DLD1 (cell line): ENCODE measurements at regions not wholly inside any gene's neighbourhood (a gene's known extent, or its start where the extent isn't known, plus 50 kb on each side); places are given as distances from the start of the nearest gene placed in this dataset.
"Not testable (repeated sequence)": the region's sequence is repeated elsewhere in the genome, so short reads cannot be mapped to it uniquely, and the experiment has no call there.

Experiments used
- in situ Hi-C: cut with HindIII; loops from 2 replicates; pipeline ENCODE4 v1.10.0; 2017; ENCODE audit warnings: low sequenced_read_pairs

GRCh38 chr18:77369644-77370043 lies 120.0 kb downstream of the GALR1 start:
- in situ Hi-C loops: no loop called here

- in situ Hi-C loops: no loop called here
Measured at GRCh38 chr18:77373730-77374445, 124.2 kb downstream of the GALR1 start.

GRCh38 chr18:77374446-77374805 lies 124.8 kb downstream of the GALR1 start:
- in situ Hi-C loops: no loop called here

- in situ Hi-C loops: no loop called here
Measured at GRCh38 chr18:77376043-77376732, 126.5 kb downstream of the GALR1 start.

GRCh38 chr18:77376733-77377094 lies 127.1 kb downstream of the GALR1 start:
- in situ Hi-C loops: no loop called here

- in situ Hi-C loops: no loop called here
Measured at GRCh38 chr18:77377813-77378212, 128.2 kb downstream of the GALR1 start.

GRCh38 chr18:77379976-77380509 lies 130.4 kb downstream of the GALR1 start:
- in situ Hi-C loops: no loop called here

- in situ Hi-C loops: no loop called here
Measured at GRCh38 chr18:77380695-77381094, 131.0 kb downstream of the GALR1 start.

- in situ Hi-C loops: no loop called here
Measured at GRCh38 chr18:77392321-77392720, 142.7 kb downstream of the GALR1 start.

GRCh38 chr18:77393519-77393918 lies 143.9 kb downstream of the GALR1 start:
- in situ Hi-C loops: no loop called here

- in situ Hi-C loops: no loop called here
Measured at GRCh38 chr18:77395953-77396352, 146.3 kb downstream of the GALR1 start.

GRCh38 chr18:77397056-77397455 lies 147.4 kb downstream of the GALR1 start:
- in situ Hi-C loops: no loop called here

- in situ Hi-C loops: no loop called here
Measured at GRCh38 chr18:77397617-77398016, 148.0 kb downstream of the GALR1 start.

- in situ Hi-C loops: no loop called here
Measured at GRCh38 chr18:77400561-77400960, 150.9 kb downstream of the GALR1 start.

- in situ Hi-C loops: no loop called here
Measured at GRCh38 chr18:77401173-77401572, 151.5 kb downstream of the GALR1 start.

GRCh38 chr18:77403969-77404535 lies 154.4 kb downstream of the GALR1 start:
- in situ Hi-C loops: no loop called here

- in situ Hi-C loops: no loop called here
Measured at GRCh38 chr18:77405096-77405495, 155.4 kb downstream of the GALR1 start.

- in situ Hi-C loops: no loop called here
Measured at GRCh38 chr18:77407733-77408132, 158.1 kb downstream of the GALR1 start.

- in situ Hi-C loops: not testable (repeated sequence)
Measured at GRCh38 chr18:77421546-77421945, 171.9 kb downstream of the GALR1 start.

- in situ Hi-C loops: no loop called here
Measured at GRCh38 chr18:77422974-77423867, 173.6 kb downstream of the GALR1 start.

- in situ Hi-C loops: no loop called here
Measured at GRCh38 chr18:77433076-77433475, 183.4 kb downstream of the GALR1 start.
